ENCODE measurements at regions not wholly inside any gene's neighbourhood (a gene's known extent, or its start where the extent isn't known, plus 50 kb on each side); places are given as distances from the start of the nearest gene placed in this dataset.

DNA sequence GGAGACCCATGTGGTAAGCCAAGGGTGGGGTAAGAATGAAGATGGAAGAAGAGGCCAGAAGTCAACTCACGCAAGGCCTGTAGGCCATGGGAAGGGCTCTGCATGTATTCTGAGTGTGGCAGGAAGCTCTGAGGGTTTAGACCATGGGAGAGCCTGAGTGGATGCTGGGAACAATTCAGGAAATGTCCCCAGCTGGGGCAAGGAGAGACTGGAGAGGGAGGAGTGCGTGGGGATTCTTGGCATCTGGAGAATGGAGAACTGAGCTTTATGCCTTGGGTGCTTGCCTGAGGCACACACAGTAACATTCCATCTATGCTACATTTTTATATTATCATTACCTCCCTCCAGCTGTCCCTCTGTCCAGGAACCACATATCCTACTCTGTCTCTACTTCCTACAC is 50.4 kb upstream of the CD82 start:
- DNase-seq (ENCODE audit: low spot score), result no peak
- H3K4me1 ChIP-seq, result peaks cover 0 to 4% of the 10 kb centered on the region in 2 donors
- TF ChIP-seq, protein P1, sequence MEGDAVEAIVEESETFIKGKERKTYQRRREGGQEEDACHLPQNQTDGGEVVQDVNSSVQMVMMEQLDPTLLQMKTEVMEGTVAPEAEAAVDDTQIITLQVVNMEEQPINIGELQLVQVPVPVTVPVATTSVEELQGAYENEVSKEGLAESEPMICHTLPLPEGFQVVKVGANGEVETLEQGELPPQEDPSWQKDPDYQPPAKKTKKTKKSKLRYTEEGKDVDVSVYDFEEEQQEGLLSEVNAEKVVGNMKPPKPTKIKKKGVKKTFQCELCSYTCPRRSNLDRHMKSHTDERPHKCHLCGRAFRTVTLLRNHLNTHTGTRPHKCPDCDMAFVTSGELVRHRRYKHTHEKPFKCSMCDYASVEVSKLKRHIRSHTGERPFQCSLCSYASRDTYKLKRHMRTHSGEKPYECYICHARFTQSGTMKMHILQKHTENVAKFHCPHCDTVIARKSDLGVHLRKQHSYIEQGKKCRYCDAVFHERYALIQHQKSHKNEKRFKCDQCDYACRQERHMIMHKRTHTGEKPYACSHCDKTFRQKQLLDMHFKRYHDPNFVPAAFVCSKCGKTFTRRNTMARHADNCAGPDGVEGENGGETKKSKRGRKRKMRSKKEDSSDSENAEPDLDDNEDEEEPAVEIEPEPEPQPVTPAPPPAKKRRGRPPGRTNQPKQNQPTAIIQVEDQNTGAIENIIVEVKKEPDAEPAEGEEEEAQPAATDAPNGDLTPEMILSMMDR (IDR thresholded peaks at IDR 0.05), result no peak
- no peaks in the 10 kb centered on the region for H3K9me3 ChIP-seq
- no peak overlapping the region for H3K4me3 ChIP-seq
- H3K27ac ChIP-seq, result no peak overlapping the region
- no peaks in the 10 kb centered on the region for H3K36me3 ChIP-seq
- H3K27me3 ChIP-seq, result no peaks in the 10 kb centered on the region
